GM12892 (cell line): ENCODE measurements at regions not wholly inside any gene's neighbourhood (a gene's known extent, or its start where the extent isn't known, plus 50 kb on each side); places are given as distances from the start of the nearest gene placed in this dataset.

Experiments
- POLR2A ChIP-seq: IDR thresholded peaks from 2 replicates; pipeline ENCODE4 v1.6.1; 2011; ENCODE audit warnings: low read depth, low read length, control low read depth
- POLR2AphosphoS5 ChIP-seq: IDR thresholded peaks from 2 replicates; pipeline ENCODE4 v1.6.1; 2011; ENCODE audit warnings: low read depth, low read length, control low read depth

- no peak for TF ChIP-seq POLR2AphosphoS5
- no peak for TF ChIP-seq POLR2A
Measured at GRCh38 chr2:58520903-58521302, 279.8 kb upstream of the FANCL start.
